GM12873 (cell line): ENCODE measurements at regions not wholly inside any gene's neighbourhood (a gene's known extent, or its start where the extent isn't known, plus 50 kb on each side); places are given as distances from the start of the nearest gene placed in this dataset.

Experiments
- CTCF ChIP-seq: IDR thresholded peaks from 2 replicates; pipeline ENCODE4 v1.5.1; 2012; ENCODE audit warnings: low read depth, mild to moderate bottlenecking, moderate library complexity, low read length, control low read depth; ENCODE audit not compliant: insufficient read depth; ENCODE audit errors: missing control alignments

- no peak for TF ChIP-seq CTCF
Measured at GRCh38 chr5:155303120-155303519, 289.6 kb downstream of the KIF4B start.

- no peak for TF ChIP-seq CTCF
Measured at GRCh38 chr5:155307229-155307628, 293.7 kb downstream of the KIF4B start.

- TF ChIP-seq CTCF = no peak
Measured at GRCh38 chr5:155308289-155308688, 294.7 kb downstream of the KIF4B start.

GRCh38 chr5:155309021-155309746, 295.6 kb downstream of the KIF4B start:
- no peak for TF ChIP-seq CTCF

- TF ChIP-seq CTCF = no peak
Measured at GRCh38 chr5:155311721-155312120, 298.2 kb downstream of the KIF4B start.

- TF ChIP-seq CTCF = no peak
Measured at GRCh38 chr5:155313518-155313917, 300.0 kb downstream of the KIF4B start.

GRCh38 chr5:155316070-155316714, 302.6 kb downstream of the KIF4B start:
- no peak for TF ChIP-seq CTCF
